ENCODE measurements at regions not wholly inside any gene's neighbourhood (a gene's known extent, or its start where the extent isn't known, plus 50 kb on each side); places are given as distances from the start of the nearest gene placed in this dataset.

DNA sequence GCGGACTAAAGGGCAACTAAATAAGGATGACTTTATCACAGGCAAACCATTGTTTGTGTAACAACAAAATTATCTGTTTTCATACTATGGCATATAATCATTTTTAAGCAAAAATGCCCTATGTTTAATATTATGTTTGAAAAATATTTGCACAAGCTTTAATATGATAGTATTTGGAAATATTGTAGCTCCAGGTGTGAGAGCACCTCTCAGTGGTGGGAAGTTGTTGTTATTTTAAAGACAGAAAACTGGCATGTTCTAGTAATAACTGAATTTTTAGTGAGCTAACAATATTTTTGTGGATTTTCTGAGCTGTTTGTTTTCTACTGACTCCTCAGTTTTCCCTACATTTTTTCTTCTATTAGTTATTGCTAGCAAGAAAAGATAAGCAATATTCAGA is 578.8 kb downstream of the KCNT2 start:
- TF ChIP-seq EZH2 (IDR thresholded peaks at IDR 0.05; ENCODE audit: borderline replicate concordance, low read length) (no peak), CTCF (IDR thresholded peaks at IDR 0.05; ENCODE audit: low read length) (no peak)
